Stimulated activated CD8-positive, alpha-beta memory T cell treated with anti-CD3 and anti-CD28 coated beads, Interleukin-12 subunit alpha, Interleukin-12 subunit beta, amount 100 ng/mL, for 24 hours (primary cell): ENCODE measurements at regions not wholly inside any gene's neighbourhood (a gene's known extent, or its start where the extent isn't known, plus 50 kb on each side); places are given as distances from the start of the nearest gene placed in this dataset.
A peak's percentile ranks its signal among the peaks of the same experiment; 100 is the strongest.

ENCODE experiments used
- DNase-seq: peaks from one replicate; pipeline ENCODE4 v3.0.0-alpha.2; 2020; ENCODE audit errors: extremely low read depth

DNA sequence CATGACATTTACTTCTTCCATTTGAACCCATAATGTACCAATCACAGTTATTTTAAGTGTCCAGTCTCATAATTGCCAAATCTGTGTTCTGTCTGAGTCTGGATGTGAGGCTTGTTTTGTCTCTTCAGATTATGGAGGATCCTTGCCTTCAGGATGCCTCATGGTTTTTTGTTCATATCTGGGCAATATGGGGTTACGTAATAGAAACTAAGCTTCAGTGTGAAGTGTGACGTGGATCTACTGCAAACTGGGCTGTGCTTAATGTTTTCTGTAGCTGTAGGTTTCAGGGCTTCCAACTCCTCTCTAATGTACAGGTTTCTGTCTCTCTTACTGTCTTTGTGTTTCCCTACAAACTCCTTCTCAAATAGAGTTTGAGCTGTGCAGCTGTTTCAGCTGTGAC is 223.7 kb upstream of the ADARB2 start:
- DNase-seq = no peak

DNA sequence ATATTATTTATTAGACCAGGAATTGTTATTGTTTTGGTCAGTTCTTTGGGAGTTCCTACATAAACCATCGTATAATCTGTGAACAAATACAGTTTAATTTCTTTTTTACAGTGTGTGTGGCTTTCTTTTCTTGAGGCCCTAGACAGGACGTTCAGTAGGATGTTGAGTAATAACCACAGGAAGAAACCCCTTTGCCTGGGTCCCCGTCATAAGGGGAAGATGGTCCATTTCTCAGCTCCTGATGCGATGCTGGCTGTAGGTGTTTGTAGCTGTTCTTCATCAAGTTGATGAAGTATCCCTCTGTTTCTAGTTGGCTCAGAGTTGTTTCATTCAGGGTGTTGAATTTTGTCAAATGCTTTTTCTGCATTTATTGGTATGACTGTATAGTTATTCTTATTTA is 219.7 kb upstream of the ADARB2 start:
- no peak for DNase-seq

DNA sequence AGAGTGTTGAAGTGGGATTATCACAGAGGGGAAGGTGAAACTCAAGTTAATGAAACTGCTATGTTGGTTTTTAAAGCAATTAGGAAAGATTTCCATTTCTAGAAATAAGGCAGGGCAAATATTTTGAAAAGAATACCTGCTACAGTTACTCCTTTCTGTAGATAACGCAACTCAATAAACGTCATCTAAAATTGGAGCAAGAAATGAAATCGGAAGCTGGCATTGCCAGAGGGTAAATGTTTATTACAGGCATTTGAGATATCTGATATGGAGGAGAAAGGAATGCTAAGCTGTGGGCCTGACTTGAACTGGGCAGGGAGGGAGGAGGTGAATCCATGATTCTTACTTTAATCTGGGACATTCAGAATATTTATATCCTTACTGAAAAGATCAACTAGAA is 217.0 kb upstream of the ADARB2 start:
- DNase-seq = no peak

- no peak for DNase-seq
Measured at GRCh38 chr10:1952126-1953095, 215.1 kb upstream of the ADARB2 start.

GRCh38 chr10:1950803-1951495 is 213.6 kb upstream of the ADARB2 start:
- no peak for DNase-seq

GRCh38 chr10:1947464-1948003 is 210.2 kb upstream of the ADARB2 start:
- no peak for DNase-seq

- no peak for DNase-seq
Measured at GRCh38 chr10:1944487-1944886, 207.2 kb upstream of the ADARB2 start.

GRCh38 chr10:1942478-1942877 is 205.2 kb upstream of the ADARB2 start:
- DNase-seq = no peak

- DNase-seq = peak; percentile 36
Measured at GRCh38 chr10:1939016-1939415, 201.7 kb upstream of the ADARB2 start.

- DNase-seq = peak; percentile 32
Measured at GRCh38 chr10:1938317-1938716, 201.0 kb upstream of the ADARB2 start.

GRCh38 chr10:1935912-1936311 is 198.6 kb upstream of the ADARB2 start:
- DNase-seq = no peak

- DNase-seq = no peak
Measured at GRCh38 chr10:1933215-1933614, 195.9 kb upstream of the ADARB2 start.

GRCh38 chr10:1932692-1933094 is 195.4 kb upstream of the ADARB2 start:
- DNase-seq = no peak

GRCh38 chr10:1928606-1929005 is 191.3 kb upstream of the ADARB2 start:
- no peak for DNase-seq

DNA sequence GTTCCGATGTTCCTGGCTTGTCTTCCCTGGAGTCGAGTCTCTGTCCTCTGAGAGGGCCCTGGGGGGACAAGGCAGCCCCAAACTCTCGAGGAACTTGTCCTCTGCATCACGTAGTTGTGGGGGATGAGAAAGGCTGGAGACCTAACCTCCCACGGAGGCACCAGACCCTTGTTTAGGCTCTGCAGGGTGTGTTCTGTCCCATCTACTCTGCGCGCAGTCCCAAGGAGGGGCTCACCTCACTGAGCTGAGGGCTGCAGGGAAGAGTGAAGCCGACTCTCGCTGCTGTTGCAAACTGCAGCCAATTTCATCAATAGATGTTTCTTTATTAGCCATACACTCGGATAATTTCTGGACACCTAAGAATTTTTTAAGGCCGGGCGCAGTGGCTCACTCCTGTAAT is 186.7 kb upstream of the ADARB2 start:
- no peak for DNase-seq

DNA sequence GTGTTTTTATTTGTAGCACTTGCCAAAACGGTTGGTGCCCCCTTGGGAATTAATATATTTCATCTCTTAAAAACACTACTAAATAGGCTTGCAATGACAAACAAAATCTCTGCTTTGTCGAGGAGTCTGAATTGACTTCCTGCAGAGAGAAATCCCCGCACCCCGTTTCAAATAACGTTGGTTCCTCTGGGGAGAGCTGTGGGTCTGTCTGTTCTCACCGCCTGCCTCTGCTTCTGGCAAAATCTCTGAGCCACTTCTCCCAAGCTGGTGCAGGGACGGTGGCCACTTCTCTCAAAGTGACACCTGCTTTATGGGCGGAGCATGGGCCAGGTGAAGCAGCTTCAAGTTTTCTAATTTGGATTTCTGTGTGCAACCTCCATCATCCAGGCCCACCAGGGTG is 186.3 kb upstream of the ADARB2 start:
- DNase-seq = no peak

DNA sequence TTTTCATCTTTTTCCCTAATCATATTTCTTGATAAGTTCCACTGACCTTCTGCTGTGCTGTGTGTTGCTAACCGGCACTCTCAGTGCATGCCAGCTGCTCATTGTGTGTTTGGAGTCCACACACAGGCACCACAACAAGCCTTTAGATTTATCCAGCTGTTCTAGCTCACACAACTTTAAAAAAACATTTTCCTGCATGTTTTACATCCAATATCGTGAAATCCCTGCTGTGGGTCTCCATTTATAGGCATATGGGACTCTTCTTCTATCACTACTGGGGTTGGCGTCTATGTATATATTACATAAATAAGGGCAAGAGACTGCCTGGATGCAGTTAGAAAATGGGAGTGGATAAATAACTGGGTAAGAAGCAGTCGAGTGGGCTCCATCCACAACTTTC is 183.6 kb upstream of the ADARB2 start:
- DNase-seq = no peak

- no peak for DNase-seq
Measured at GRCh38 chr10:1920127-1920526, 182.8 kb upstream of the ADARB2 start.

- DNase-seq = no peak
Measured at GRCh38 chr10:1911771-1912170, 174.4 kb upstream of the ADARB2 start.

GRCh38 chr10:1903982-1904381 is 166.7 kb upstream of the ADARB2 start:
- no peak for DNase-seq

- DNase-seq = no peak
Measured at GRCh38 chr10:1896153-1896552, 158.8 kb upstream of the ADARB2 start.

- no peak for DNase-seq
Measured at GRCh38 chr10:1895691-1896090, 158.4 kb upstream of the ADARB2 start.

DNA sequence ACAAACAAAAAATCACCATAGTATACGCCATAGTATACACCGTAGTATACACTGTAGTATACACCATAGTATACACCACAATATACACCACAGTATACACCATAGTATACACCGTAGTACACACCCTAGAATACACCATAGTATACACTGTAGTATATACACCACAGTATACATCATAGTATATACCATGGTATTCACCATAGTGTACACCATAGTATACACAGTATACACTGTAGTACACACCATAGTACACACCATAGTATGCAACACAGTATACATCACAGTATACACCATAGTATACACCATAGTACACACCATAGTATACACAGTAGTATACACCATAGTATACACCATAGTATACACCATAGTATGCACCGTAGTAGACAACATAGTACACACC is 157.6 kb upstream of the ADARB2 start:
- DNase-seq = no peak
